GM18511 (cell line): ENCODE measurements at regions not wholly inside any gene's neighbourhood (a gene's known extent, or its start where the extent isn't known, plus 50 kb on each side); places are given as distances from the start of the nearest gene placed in this dataset.

ENCODE experiments used
- ATAC-seq: cut with Tn5 transposase; IDR thresholded peaks from one replicate; pipeline ENCODE4 v1.9.1; 2021; ENCODE audit warnings: mild to moderate bottlenecking, moderate library complexity; ENCODE audit not compliant: unreplicated experiment

DNA sequence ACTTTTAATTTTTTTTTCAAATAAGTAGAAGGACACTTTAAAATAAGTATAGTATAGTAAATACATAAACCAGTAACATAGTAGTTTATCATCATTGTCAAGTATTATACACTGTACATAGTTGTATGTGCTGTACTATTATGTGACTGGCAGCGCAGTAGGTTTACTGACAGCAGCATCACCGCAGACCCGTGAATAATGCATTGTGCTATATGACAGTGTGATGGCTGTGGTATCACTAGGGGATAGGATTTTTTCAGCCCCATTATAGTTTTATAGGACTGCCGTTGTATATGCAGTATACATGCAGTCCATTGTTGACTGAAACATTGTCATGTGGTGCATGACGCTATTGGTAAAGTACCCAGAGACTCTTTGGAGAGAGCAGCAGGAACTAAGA lies 306.5 kb downstream of the SQOR start:
- ATAC-seq, result no peak

- ATAC-seq, result peak; percentile 60
These were observed 308.4 kb downstream of the SQOR start for GRCh38 chr15:45943240-45943639.

GRCh38 chr15:45946111-45946510 lies 311.3 kb downstream of the SQOR start:
- no peak for ATAC-seq

DNA sequence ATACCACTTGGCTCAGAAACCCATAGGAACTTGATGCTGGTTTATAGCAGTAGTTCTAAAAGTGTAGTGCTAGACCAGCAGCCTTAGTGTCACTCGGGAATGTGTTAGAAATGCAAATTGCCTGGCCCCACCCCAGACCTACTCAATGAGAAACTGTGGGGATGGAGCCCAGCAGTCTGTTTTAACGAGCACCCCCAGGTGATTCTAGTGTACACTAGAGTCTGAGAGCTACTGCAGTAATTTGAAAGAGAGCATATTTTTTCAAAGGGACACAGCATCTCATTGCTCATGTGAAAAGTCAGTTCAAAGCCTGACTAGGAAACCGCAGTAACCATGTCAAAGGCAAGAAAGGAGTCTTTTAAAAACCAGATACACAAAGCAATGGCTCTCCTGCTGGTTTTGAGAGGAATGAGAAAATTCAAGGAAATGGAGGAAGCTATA lies 313.4 kb downstream of the SQOR start:
- ATAC-seq, result no peak

DNA sequence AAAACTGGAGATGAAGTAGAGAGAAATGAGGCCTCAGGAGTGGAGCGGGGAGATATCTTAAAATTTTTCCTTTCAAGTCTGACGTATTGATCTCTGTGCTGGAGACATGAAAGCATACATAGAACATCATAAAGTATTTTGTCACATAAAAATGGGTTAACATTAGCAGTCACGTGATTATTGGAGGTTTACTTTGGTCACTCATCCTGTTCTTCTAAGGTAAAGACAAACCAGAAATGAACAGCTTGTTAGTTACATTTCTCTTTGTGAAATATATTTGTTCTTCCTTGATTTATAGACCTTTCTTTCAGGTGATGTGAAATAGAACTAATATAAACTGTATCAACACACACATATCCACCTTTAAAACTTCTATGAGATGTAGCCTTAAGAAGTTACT lies 324.1 kb downstream of the SQOR start:
- no peak for ATAC-seq

GRCh38 chr15:45962733-45963132 lies 327.9 kb downstream of the SQOR start:
- ATAC-seq, result no peak

GRCh38 chr15:45970542-45970941 lies 335.7 kb downstream of the SQOR start:
- no peak for ATAC-seq

DNA sequence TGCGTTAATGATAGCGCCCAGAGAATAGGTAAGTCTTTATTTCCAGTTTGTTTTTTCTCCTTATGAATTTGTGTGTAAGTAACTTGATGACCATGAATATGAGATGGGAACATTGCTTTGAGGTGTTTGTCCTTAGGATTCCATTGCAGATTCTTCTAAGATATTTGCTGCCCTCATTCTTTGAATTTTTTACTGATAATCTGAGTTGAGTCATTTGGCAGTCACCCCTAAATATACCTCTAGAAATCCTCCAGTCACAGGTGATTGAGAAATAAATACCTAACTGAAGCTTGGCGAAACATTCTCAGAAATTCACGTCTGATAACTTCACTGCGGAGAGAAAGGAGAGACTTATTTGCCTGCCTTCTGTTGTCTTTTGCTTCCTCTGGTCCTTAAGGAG lies 345.5 kb downstream of the SQOR start:
- ATAC-seq, result no peak

GRCh38 chr15:45981625-45982024 lies 346.8 kb downstream of the SQOR start:
- ATAC-seq, result no peak

DNA sequence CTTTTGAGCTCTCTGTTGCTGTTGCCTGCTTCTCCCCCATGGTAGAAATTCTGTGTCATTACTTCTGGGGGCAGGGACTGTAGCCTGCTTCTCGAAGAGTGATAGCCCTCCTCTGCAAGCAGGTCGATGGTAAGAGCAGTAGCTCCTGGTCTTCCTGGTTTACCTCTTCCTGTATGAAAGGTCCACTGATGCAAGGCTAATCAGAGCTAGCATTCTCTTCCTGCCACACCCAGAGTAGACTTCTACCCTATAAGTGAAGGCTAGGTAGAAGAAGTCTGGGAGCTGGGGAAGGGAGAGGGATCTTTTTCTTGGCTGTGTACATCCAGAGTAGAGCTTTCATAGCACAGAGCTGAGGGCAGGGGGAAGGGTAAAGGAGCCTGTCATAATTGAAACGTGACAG lies 357.0 kb downstream of the SQOR start:
- ATAC-seq, result no peak

DNA sequence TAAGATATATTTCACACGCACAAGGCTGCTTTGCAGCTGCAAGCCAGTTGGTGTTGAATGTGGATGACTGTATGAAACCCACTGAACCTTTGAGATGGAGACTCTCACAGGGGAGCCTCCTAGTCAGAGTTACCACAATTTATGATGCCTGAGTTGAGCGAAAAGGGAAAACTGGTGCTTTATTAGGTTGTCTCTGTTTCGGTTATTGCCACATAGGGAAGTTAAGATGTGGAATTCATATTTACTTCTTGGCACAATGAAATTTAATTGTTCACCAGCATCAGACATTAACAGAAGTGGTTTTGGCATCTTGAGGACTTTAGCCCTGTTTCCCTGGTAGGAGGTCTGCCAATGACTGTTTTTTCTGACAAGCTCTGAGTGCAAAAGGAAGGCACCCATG lies 358.2 kb downstream of the SQOR start:
- ATAC-seq, result no peak

GRCh38 chr15:45993508-45993907 lies 358.7 kb downstream of the SQOR start:
- ATAC-seq, result no peak

- ATAC-seq, result no peak
These were observed 361.0 kb downstream of the SQOR start for GRCh38 chr15:45995800-45996199.

- no peak for ATAC-seq
These were observed 379.7 kb downstream of the SQOR start for GRCh38 chr15:46014532-46014931.

GRCh38 chr15:46034755-46035154 lies 399.9 kb downstream of the SQOR start:
- no peak for ATAC-seq

- ATAC-seq, result no peak
These were observed 404.9 kb downstream of the SQOR start for GRCh38 chr15:46039703-46040102.

DNA sequence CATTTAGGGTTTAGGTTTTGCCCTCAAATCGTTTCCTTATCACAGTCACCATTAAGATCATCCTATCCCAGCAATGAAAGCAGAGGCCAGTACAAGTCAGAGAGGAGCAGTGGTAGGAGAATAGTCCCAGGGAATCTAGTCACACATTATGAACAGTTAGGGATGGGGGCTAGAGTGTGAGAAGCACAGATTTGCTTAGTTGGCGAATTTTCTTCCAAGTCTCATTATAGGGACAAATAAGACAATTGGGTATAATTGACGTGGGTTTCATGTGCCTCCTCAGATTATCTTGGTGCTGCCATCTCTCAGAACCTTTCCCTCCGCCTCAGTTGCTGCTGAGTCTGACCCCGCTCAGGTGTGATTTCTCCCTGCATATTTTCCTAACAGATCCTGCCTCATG lies 407.1 kb downstream of the SQOR start:
- no peak for ATAC-seq

- no peak for ATAC-seq
These were observed 425.2 kb downstream of the SQOR start for GRCh38 chr15:46059921-46060594.

GRCh38 chr15:46061002-46061401 lies 426.2 kb downstream of the SQOR start:
- ATAC-seq, result no peak

DNA sequence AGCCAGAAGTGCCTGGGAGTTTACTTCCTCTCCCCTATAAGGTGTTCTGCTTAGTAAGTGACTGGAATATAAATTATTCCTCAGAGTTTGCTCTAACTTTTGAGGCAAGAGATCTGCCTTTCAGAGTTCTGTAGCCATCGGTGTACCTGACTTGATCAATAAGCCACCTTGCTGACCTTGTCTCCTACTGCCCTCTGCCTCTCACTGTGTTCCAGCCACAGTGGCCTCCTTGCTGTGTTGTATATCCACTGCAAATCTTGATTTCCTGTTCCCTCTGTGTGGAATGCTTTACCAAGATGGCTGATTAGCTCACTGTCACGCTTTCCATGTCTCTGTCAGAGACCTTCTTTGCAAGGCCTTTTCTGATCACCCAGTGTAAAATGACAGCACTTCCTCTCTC lies 442.4 kb downstream of the SQOR start:
- ATAC-seq, result no peak

GRCh38 chr15:46079046-46079445 lies 444.2 kb downstream of the SQOR start:
- no peak for ATAC-seq

DNA sequence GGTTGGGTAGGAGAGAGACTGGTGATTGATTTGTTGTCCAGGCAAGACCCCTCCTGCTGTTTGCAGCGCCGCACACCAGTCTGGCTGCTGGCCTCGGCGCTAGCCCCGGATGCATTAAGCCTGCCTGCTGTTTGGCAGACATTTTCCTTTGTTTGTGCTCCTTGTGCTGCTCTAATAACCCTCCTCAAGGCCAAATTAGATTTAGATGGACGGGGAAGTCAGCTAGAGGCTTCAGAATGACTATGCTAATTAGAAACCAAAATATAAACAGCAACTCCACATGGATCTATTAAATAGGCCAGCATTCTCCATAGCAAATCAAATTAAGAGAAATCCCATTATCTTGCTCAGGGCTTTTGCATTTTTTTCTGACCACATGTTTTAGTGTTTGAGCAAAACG lies 445.2 kb downstream of the SQOR start:
- ATAC-seq, result no peak
